Posterior cingulate gyrus (tissue), 11 donors: ENCODE measurements at regions not wholly inside any gene's neighbourhood (a gene's known extent, or its start where the extent isn't known, plus 50 kb on each side); places are given as distances from the start of the nearest gene placed in this dataset.
A peak's percentile ranks its signal among the peaks of the same experiment; 100 is the strongest.

Experiments
- DNase-seq, 10 donors: peaks; one replicate each; pipeline versions ENCODE4 v3.0.0 to v3.0.0-alpha.2; 2020 to 2021; ENCODE audit warnings: mixed read lengths in 3 of 10
- intact Hi-C: fragments of 100-400 bp; cut with DNase I; formaldehyde crosslinking; loops from one replicate; pipeline ENCODE4 v1.15.1; 2023

- DNase-seq: no peak
- intact Hi-C loops: no loop called here
Measured at GRCh38 chr1:239725371-239725770, 339.0 kb downstream of the CHRM3 start.

- DNase-seq: no peak
- intact Hi-C loops: no loop called here
Measured at GRCh38 chr1:239725933-239726332, 339.6 kb downstream of the CHRM3 start.

DNA sequence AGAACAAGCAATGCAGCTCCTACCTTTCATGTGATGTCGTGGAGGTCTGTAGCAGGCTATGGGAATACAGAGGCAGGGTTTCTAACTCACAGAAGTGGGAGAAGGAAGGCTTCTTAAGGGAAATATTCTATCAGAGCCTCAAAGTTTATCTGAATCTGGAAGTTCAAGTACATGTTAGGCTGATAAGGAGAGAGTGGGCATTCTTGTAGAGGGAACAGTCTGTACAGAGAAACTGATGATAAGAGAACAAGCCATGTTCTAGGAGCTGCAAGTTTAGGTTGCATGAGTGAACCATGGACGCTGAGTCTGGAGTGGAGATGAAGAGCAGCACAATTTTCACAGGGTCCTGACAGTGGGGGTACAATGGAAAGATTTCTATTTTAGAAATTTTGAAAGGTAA is 344.0 kb downstream of the CHRM3 start:
- intact Hi-C loops: no loop called here

DNA sequence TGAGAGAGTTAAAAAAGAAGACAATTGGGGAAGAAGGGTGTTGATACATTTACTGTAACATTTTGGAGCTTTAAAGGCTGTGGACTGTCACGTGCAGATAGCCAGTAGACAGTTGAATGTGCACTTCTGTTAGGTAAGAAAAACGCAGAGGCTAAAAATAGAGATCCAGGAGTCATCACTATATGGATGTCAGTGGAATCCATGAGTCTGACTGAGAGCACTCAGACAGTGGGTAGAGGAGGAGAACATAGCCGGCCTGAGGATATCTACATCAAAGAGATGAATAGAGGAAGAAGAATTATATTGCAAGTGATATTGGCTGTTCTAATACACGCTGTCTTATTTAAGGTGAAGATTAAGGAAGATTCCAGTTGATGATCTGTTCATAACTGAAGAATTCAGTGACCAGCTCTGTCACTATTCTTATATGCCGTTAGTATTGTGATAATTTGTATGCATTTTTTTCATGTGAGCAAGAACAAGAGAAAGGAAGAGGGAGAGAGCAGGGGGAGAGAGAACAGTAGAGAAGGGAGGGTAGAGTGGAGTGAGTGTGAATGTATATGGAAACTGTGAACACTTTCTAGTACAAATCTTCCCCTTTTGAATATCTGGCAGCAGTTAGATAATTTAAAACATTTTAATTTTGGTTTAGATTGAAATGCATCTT is 344.8 kb downstream of the CHRM3 start:
- DNase-seq: no peak
- intact Hi-C loops: no loop called here

More for the DNA sequence above, 344.0 kb downstream of the CHRM3 start:
- DNase-seq: no peak

DNA sequence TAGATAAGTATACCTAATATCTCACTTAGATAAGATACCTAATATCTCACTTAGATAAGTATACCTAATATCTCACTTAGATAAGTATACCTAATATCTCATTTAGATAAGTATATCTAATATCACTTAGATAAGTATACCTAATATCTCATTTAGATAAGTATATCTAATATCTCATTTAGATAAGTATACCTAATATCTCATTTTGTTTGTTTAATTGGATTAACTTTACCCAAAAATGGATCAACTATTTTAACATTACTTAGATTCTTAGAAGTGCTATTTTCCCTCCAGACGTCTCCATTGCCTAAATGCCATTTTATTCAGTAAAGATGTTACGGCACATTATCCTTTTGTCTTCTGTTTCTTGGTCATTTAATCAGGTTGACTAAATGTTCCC is 346.4 kb downstream of the CHRM3 start:
- intact Hi-C loops: no loop called here
- DNase-seq: no peak

DNA sequence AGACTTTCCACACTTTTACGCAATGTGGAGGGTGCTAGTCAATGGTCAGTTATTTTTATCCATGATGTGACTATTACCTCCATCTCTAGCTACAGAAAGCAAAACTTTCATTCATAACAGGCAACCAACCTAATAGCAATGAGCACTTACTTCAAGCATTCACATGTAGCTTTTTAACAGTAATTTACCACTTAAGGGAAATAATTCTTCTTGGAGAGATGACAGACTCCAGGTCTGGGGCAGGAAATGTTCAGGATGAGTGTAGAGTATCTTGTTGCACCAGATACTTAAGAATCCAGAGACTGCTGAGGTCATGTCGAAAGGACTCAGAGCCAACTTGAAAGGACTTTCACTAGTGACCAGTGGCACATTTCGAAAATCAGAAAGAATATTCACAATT is 347.6 kb downstream of the CHRM3 start:
- intact Hi-C loops: no loop called here
- DNase-seq: no peak

GRCh38 chr1:239735111-239735510 is 348.7 kb downstream of the CHRM3 start:
- DNase-seq: no peak
- intact Hi-C loops: no loop called here

DNA sequence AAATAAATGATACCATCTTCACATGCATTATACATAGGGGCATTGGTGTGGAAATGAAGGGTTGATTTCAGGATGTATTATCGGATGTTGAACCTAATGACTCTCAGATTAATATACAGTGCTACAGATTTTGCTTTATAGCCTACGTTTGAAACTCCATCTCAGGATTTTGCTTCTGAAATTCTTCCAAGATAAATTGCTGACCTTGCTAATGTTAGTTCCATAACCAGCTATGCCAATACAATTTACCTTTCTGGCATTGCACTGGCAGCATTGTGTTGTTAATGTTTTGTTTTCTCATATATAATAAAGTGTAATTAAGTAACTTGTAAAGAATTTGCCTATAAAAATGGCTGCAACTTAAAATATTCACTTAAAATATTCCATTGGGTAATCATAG is 350.1 kb downstream of the CHRM3 start:
- intact Hi-C loops: no loop called here
- no peak for DNase-seq

GRCh38 chr1:239739375-239739774 is 352.3 kb upstream of the FMN2 start:
- DNase-seq: no peak
- intact Hi-C loops: no loop called here

- intact Hi-C loops: no loop called here
- no peak for DNase-seq
Measured at GRCh38 chr1:239739919-239740318, 351.8 kb upstream of the FMN2 start.

- intact Hi-C loops: no loop called here
- no peak for DNase-seq
Measured at GRCh38 chr1:239742416-239743109, 349.1 kb upstream of the FMN2 start.

- no peak for DNase-seq
- intact Hi-C loops: no loop called here
Measured at GRCh38 chr1:239744851-239745250, 346.8 kb upstream of the FMN2 start.

DNA sequence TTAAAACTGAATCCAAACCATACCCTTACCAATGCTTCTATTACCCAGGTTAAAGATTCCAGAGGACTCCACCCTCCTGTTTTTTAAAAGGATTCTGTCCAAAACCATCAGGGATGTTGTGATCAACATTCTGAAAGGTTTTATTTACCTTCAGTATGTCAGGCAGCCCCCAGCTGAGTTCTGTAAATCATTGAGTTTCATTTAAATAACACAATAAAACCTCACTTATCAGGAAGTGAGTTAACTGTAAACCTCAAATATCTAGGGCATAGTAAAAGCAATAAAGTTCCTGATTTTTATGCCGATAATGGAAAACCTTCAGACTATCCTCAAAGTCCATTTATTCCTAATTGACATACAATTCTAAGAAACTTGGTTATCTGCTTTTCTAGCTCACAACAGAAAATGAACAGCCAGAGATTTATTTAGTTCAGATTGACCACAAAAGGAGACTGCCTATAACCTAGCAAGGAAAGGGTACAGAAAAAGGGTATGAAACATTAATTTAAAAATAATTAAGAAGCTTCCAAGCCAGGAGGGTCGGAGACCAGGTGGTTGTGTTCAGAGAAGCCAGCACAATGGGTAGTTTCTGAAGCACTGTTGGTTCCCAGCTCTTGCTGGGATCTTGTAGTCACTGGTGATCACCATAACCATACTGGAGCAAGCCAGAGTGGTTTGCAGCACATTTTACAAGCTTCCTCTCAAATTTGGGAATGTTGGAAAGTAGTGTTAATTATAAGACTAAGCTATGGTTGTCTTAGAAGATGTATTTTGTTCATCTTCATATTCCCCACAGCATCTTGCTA is 336.4 kb upstream of the FMN2 start:
- no peak for DNase-seq
- intact Hi-C loops: no loop called here

- intact Hi-C loops: no loop called here
Measured at GRCh38 chr1:239757716-239758115, 334.0 kb upstream of the FMN2 start.

GRCh38 chr1:239758756-239759155 is 332.9 kb upstream of the FMN2 start:
- intact Hi-C loops: no loop called here
- DNase-seq: no peak

More at GRCh38 chr1:239757716-239758115, 334.0 kb upstream of the FMN2 start:
- DNase-seq: no peak

GRCh38 chr1:239761509-239761908 is 330.2 kb upstream of the FMN2 start:
- intact Hi-C loops: no loop called here
- DNase-seq: peak in 3 of 10 donors; percentile 12 to 81 (median 15)

DNA sequence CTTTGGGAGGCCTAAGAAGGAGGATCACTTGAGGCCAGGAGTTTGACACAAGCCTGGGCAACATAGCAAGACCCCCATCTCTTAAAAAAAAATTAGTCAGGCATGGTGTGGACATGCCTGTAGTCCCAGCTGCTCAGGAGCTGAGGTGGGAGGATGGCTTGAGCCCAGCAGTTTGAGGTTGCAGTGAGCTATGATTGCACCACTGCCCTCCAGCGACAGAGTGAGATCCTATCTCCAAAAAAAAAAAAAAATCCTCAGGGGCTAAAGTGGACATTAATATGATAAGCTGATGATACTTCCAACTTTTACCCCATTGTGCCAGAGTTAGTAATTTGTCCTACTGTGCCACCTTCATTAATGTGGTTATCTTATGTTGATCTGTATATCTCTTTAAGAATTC is 327.8 kb upstream of the FMN2 start:
- intact Hi-C loops: no loop called here
- no peak for DNase-seq

DNA sequence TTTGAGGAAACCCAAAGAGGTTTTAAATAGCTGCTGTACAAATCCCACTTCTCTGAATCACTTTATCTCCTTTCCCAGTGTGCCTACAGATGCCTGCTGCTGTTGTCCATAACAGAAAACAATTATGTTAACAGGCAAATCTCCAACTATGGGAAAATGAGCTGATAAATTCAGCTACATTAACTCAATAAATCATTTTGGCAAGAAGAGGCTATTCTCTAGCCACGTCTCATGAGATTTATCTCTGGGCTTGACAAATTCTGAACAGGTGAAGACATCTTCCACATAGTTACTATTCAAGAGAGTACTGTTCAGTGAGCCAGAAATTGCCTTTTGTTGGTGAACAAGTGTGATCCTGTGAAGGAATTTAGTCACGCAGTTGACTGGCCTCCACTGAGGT is 327.1 kb upstream of the FMN2 start:
- intact Hi-C loops: no loop called here

DNA sequence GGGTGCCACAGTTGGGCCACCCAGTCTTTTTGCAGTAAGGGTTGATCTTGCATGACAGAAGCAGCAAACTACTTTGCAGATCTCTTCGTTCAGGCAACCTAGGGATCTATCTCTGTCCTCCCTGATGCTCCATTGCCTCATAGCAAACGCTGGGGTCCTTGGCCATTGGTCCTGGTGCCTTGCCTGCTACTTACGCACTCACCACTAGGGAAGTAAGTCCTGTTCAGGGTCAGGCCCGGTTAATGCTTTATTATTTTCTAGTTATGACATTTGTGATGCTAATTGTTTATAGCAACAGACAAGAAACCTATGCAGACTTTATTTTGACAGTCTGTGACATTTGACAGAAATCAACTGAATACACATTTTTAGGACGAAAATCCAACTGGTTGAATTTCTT is 326.5 kb upstream of the FMN2 start:
- DNase-seq: no peak
- intact Hi-C loops: no loop called here

More for the DNA sequence above, 327.1 kb upstream of the FMN2 start:
- no peak for DNase-seq

DNA sequence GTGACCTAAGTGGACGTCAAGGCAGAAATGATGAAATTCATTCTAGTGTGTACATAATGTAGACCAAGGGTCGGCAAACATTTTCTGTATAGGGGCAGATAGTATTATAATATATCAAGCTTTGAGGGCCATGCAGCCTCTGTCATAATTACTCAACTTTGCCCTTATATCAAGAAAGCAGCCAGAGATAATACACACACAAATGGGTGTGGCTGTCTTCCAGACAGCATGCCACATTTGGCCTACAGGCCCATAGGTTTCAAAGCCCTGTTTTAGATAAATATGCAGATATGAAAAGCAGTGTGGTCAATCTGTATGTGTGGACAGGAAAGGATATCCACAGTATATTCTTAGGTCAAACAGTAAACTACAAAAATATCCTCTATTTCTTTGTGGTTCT is 320.1 kb upstream of the FMN2 start:
- intact Hi-C loops: no loop called here
- DNase-seq: no peak

- intact Hi-C loops: no loop called here
- DNase-seq: no peak
Measured at GRCh38 chr1:239772446-239772845, 319.2 kb upstream of the FMN2 start.

- intact Hi-C loops: no loop called here
Measured at GRCh38 chr1:239775466-239775865, 316.2 kb upstream of the FMN2 start.

More at GRCh38 chr1:239775466-239775865, 316.2 kb upstream of the FMN2 start:
- DNase-seq: no peak
